IPS-11a (cell line): ENCODE measurements at regions not wholly inside any gene's neighbourhood (a gene's known extent, or its start where the extent isn't known, plus 50 kb on each side); places are given as distances from the start of the nearest gene placed in this dataset.

ENCODE experiments used
- H3K4me3 ChIP-seq: one replicate; pipeline ENCODE4 v1.5.1; 2013; ENCODE audit warnings: low read depth, low read length, control low read depth

GRCh38 chr4:35464964-35465528 is 779.3 kb downstream of the ARAP2 start:
- no peak overlapping the region for H3K4me3 ChIP-seq

- H3K4me3 ChIP-seq, result no peak overlapping the region
Observed at GRCh38 chr4:35491093-35491492, 753.2 kb downstream of the ARAP2 start.

DNA sequence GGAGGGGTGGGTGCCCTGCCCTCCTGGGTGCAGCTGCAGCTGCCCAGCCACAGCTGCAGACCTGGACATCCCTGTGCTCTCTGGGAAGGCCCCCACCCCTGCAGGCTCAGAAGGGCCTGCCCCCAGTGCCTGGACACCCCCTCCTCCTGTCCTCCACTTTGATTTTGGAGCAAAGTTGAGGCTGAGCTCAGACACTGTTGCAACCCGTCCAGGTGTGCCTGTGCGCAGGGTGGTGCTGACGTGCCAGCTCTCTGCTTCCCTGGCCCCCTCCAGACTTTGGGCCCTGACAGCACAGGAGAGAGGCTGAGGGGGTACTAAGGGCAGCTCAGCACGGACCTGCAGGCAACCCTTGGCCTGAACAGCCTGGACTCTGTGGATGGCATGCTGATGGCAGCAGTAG is 750.3 kb downstream of the ARAP2 start:
- no peak overlapping the region for H3K4me3 ChIP-seq

GRCh38 chr4:35494955-35495354 is 749.4 kb downstream of the ARAP2 start:
- H3K4me3 ChIP-seq, result no peak overlapping the region

- no peak overlapping the region for H3K4me3 ChIP-seq
Observed at GRCh38 chr4:35500812-35501211, 743.5 kb downstream of the ARAP2 start.

DNA sequence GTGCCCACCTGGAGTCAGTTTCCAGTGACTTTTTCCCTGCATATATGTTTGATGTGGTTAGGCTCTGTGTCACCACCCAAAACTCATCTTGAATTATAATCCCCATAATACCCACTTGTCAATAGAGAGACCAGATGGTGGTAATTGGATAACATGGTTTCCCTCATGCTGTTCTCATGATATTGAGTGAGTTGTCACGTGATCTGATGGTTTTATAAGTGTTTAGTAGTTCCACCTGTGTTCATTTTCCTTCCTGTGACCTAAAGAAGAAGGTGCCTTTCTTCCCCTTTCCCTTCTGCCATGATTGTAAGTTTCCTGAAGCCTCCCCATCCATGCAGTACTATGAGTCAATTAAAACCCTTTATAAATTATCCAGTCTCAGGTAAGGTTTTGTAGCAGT is 740.9 kb downstream of the ARAP2 start:
- no peak overlapping the region for H3K4me3 ChIP-seq

- no peak overlapping the region for H3K4me3 ChIP-seq
Observed at GRCh38 chr4:35506161-35506560, 738.2 kb downstream of the ARAP2 start.

DNA sequence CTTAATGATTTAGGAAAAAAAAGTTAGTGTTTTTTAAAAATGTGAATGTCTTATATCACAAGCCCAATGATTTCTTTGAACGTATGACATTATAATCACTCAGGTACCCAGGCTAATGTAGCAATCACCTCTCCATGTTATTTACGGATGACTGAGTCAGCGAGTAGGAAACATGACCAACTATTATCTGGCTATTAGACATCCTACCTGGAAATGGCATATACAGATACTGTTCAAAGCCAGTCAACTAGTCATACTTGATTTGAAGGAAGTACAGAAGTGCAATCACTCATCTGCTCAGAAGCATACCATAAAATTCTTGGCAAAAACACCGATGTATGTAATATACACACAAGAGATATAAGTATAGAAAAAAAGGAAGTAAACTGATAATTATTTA is 732.5 kb downstream of the ARAP2 start:
- H3K4me3 ChIP-seq, result no peak overlapping the region

DNA sequence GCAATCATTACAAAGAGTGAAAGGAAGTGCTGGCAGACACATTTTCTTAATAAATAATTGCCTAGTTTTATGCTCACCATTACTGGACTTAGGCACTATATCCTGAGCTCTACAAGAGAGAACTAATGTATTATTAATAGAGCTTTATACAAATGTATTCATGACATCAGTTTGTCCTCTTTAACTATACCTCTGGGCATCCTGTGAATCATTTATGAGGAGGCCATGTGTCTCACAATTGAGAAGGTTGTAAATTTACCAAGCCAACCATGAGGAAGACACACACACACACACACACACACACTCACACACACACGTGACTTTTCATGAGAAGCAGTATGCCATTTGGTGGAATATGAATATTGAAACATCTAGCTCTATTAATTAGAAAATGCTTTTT is 728.2 kb downstream of the ARAP2 start:
- no peak overlapping the region for H3K4me3 ChIP-seq

DNA sequence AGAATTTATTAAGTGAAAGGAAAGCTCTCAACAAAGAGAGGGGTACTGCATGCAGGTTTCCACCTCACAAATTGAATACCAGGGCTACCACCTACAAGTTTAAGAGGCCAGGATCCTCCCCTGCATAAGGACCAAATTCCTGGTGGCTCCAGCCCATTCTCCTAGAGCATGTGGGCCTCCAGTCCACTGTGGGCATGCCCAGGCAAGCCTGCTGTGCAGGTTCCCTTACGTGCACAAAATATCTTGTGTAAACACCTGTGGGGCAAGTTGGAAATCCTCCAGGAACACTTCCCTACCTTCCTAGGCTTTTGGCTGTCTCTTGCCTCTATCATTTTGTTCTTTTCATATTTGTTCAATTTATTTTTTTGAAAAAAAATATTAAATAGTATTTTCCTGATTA is 724.3 kb downstream of the ARAP2 start:
- no peak overlapping the region for H3K4me3 ChIP-seq

DNA sequence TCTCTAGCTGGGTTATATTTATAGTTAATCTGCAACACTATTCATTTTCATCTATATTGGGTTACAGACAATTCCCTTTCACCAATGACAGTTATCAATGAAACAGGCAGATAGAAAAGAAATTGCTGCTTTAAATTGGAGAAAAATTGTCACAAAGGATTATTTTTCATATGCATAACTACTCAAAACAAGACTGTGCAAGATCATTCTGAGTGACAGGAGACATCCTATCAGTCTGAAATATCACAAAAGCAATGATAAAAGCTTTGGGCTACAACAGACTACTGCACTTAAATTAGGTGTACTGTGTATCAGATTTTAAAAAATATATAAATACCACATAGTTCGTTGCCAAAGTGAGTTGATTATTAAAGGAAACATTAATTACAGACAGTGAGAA is 722.6 kb downstream of the ARAP2 start:
- no peak overlapping the region for H3K4me3 ChIP-seq

- H3K4me3 ChIP-seq, result no peak overlapping the region
Observed at GRCh38 chr4:35525192-35525978, 718.9 kb downstream of the ARAP2 start.

- no peak overlapping the region for H3K4me3 ChIP-seq
Observed at GRCh38 chr4:35526456-35526855, 717.9 kb downstream of the ARAP2 start.

- H3K4me3 ChIP-seq, result no peak overlapping the region
Observed at GRCh38 chr4:35534962-35535361, 709.4 kb downstream of the ARAP2 start.

- no peak overlapping the region for H3K4me3 ChIP-seq
Observed at GRCh38 chr4:35538807-35539206, 705.5 kb downstream of the ARAP2 start.

DNA sequence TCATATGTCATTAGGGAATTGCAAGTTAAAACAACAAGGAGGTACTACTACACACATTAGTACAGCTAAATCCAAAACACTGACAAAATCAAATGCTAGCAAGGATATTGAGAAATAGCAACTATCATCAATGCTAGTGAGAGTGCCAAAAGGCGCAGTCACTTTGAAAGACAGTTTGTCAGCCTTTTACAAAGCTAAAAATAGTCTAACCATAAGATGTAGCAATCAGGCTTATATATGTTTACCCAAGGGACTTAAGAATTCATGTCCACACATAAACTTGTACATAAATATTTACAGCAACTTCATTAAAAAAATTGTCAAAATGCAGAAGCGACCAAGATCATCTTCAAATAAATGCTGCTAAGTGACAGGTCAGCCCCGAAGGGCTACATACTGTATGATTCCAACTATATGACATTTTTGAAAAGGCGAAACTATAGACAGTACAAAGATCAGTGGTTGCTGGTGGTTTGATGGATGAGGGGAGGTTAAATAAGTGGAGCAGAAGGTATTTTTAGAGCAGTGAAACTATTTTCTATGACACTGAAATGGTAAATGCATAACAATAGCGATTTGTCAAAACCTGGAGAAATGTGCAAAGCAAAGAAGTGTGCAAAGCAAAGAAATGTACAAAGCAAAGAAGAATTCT is 704.8 kb downstream of the ARAP2 start:
- no peak overlapping the region for H3K4me3 ChIP-seq

- H3K4me3 ChIP-seq, result no peak overlapping the region
Observed at GRCh38 chr4:35541146-35541887, 703.0 kb downstream of the ARAP2 start.

DNA sequence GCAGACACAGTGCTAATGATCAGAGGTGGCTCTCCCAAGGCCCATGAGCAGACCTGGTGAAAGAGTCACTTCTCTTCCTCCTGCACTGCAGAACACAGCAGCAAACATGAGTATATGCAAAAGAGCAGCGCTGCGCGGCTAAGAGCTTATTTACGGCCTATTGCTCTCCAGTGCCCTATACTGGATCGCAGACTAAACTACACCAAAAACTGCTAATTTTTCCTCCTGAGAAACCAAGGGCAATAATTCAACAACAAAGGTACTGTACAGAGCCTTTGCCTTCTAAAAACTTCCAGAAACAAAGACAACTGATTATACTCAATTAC is 702.5 kb downstream of the ARAP2 start:
- no peak overlapping the region for H3K4me3 ChIP-seq

- H3K4me3 ChIP-seq, result no peak overlapping the region
Observed at GRCh38 chr4:35548921-35549320, 695.4 kb downstream of the ARAP2 start.

- H3K4me3 ChIP-seq, result no peak overlapping the region
Observed at GRCh38 chr4:35556387-35556786, 687.9 kb downstream of the ARAP2 start.

DNA sequence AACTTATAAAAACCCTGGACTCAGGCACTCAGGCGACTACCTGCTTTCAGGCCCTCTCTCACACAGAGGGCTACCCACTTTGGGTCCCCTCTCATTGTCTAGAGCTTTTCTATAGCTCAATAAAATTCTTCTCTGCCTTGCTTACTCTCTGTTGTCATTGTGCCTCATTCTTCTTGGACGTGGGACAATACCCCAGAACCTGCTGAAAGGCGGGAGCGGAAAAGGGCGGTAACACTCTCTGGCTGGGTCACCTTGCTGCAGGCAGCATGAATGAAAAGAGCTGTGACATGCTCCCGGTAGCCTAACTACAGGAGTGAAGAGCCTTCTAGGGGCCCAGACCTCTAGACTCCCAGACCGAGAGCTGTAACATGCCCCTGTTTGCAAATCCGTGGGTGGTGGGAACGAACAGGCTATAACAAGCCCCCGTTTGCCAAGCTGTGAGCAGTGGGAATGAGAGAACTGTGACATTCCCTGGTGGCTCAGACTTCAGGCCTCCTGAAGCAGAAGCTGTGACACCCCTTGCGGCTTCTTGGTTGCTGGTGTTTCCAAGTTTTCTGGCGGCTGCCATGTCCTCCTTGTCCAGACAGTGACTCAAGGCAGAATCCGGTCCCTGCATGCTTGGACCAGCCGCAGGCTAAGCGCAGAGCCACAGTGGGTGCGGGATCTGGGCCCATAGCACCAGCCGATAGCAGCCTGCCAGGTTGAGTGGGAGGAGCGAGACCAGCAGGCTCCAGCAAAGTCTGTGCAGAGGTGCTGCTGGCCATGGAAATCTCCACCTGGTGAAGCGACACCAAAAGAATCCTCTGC is 684.6 kb downstream of the ARAP2 start:
- H3K4me3 ChIP-seq, result no peak overlapping the region
